ENCODE measurements at regions not wholly inside any gene's neighbourhood (a gene's known extent, or its start where the extent isn't known, plus 50 kb on each side); places are given as distances from the start of the nearest gene placed in this dataset.

DNA sequence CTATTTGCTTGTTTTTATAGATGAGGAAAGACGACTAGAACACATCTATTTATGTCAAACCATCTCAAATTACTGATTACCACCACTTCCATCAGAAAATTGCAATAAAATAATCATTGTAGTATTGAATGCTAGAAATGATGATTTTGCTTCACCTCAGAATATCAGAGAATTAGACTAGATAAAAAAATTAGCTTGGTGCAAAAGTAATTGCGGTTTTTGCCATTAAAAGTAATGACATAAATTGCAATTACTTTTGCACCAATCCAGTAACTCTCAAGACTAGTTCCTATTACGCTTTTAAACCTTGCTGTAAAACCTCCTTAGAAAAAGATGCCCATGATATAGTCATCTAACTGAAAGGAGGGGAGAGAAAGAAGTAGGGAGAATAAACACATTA is 556.7 kb upstream of the GRIN3A start:
- no peaks in the 10 kb centered on the region for H3K27me3 Mint-ChIP-seq (ENCODE audit: low read depth)
- no peak overlapping the region for H3K4me3 Mint-ChIP-seq (ENCODE audit: unreplicated experiment)
- H3K36me3 Mint-ChIP-seq (ENCODE audit: low read depth): no peaks in the 10 kb centered on the region
- H3K4me1 Mint-ChIP-seq (ENCODE audit: low read depth): no peaks in the 10 kb centered on the region
- TF ChIP-seq, protein P1, sequence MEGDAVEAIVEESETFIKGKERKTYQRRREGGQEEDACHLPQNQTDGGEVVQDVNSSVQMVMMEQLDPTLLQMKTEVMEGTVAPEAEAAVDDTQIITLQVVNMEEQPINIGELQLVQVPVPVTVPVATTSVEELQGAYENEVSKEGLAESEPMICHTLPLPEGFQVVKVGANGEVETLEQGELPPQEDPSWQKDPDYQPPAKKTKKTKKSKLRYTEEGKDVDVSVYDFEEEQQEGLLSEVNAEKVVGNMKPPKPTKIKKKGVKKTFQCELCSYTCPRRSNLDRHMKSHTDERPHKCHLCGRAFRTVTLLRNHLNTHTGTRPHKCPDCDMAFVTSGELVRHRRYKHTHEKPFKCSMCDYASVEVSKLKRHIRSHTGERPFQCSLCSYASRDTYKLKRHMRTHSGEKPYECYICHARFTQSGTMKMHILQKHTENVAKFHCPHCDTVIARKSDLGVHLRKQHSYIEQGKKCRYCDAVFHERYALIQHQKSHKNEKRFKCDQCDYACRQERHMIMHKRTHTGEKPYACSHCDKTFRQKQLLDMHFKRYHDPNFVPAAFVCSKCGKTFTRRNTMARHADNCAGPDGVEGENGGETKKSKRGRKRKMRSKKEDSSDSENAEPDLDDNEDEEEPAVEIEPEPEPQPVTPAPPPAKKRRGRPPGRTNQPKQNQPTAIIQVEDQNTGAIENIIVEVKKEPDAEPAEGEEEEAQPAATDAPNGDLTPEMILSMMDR (IDR thresholded peaks at IDR 0.05): no peak
- no peak for DNase-seq (ENCODE audit: low spot score)
- peaks cover 5% of the 10 kb centered on the region for H3K9me3 Mint-ChIP-seq (ENCODE audit: low read depth)
- H3K27ac Mint-ChIP-seq (ENCODE audit: unreplicated experiment): no peak overlapping the region

DNA sequence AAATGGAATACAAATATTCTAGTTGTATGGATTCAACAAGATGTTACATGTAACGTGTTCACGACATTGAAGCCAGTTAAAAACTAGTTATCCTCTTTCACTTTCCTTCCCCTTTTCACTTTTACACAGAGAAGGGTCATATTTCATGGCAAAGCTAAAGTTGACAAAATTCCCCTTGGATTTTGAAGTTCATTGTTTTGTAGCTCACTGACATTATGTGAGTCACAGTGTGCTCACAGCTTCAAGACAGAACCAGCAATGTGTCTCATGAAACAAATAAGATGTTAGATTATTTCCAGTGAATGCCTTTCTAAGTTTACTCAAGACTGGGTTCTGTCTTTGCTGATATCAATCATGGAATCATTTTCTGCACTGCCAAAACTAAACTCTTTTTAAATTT is 535.5 kb upstream of the GRIN3A start:
- TF ChIP-seq, protein P1 (IDR thresholded peaks at IDR 0.05): no peak
- H3K27me3 Mint-ChIP-seq (ENCODE audit: low read depth): no peaks in the 10 kb centered on the region
- no peak for DNase-seq (ENCODE audit: low spot score)
- no peak overlapping the region for H3K4me3 Mint-ChIP-seq (ENCODE audit: unreplicated experiment)
- no peaks in the 10 kb centered on the region for H3K36me3 Mint-ChIP-seq (ENCODE audit: low read depth)
- no peak overlapping the region for H3K27ac Mint-ChIP-seq (ENCODE audit: unreplicated experiment)
- H3K4me1 Mint-ChIP-seq (ENCODE audit: low read depth): no peaks in the 10 kb centered on the region
- H3K9me3 Mint-ChIP-seq (ENCODE audit: low read depth): peaks cover 21% of the 10 kb centered on the region

- no peaks in the 10 kb centered on the region for H3K36me3 Mint-ChIP-seq (ENCODE audit: low read depth)
- H3K9me3 Mint-ChIP-seq (ENCODE audit: low read depth): peaks cover 2% of the 10 kb centered on the region
- TF ChIP-seq, protein P1 (IDR thresholded peaks at IDR 0.05): no peak
- H3K4me3 Mint-ChIP-seq (ENCODE audit: unreplicated experiment): no peak overlapping the region
- no peak overlapping the region for H3K27ac Mint-ChIP-seq (ENCODE audit: unreplicated experiment)
- DNase-seq (ENCODE audit: low spot score): no peak
- no peaks in the 10 kb centered on the region for H3K27me3 Mint-ChIP-seq (ENCODE audit: low read depth)
- no peaks in the 10 kb centered on the region for H3K4me1 Mint-ChIP-seq (ENCODE audit: low read depth)
Measured at GRCh38 chr9:102253099-102253498, 514.7 kb upstream of the GRIN3A start.

GRCh38 chr9:102244916-102245315 is 506.5 kb upstream of the GRIN3A start:
- Mint-ChIP-seq H3K27me3 (ENCODE audit: low read depth) (peaks cover 7% of the 10 kb centered on the region), H3K36me3 (ENCODE audit: low read depth) (no peaks in the 10 kb centered on the region), H3K4me1 (ENCODE audit: low read depth) (no peaks in the 10 kb centered on the region), H3K9me3 (ENCODE audit: low read depth) (no peaks in the 10 kb centered on the region), H3K4me3 (ENCODE audit: unreplicated experiment) (no peak overlapping the region), H3K27ac (ENCODE audit: unreplicated experiment) (no peak overlapping the region)
- DNase-seq (ENCODE audit: low spot score): no peak
- TF ChIP-seq, protein P1 (IDR thresholded peaks at IDR 0.05): no peak

- no peaks in the 10 kb centered on the region for H3K9me3 Mint-ChIP-seq (ENCODE audit: low read depth)
- no peak overlapping the region for H3K27ac Mint-ChIP-seq (ENCODE audit: unreplicated experiment)
Measured at GRCh38 chr9:102237520-102237919, 499.1 kb upstream of the GRIN3A start.

More at GRCh38 chr9:102237520-102237919, 499.1 kb upstream of the GRIN3A start:
- no peaks in the 10 kb centered on the region for H3K4me1 Mint-ChIP-seq (ENCODE audit: low read depth)
- H3K36me3 Mint-ChIP-seq (ENCODE audit: low read depth): no peaks in the 10 kb centered on the region
- DNase-seq (ENCODE audit: low spot score): no peak
- H3K4me3 Mint-ChIP-seq (ENCODE audit: unreplicated experiment): no peak overlapping the region
- peaks cover 2% of the 10 kb centered on the region for H3K27me3 Mint-ChIP-seq (ENCODE audit: low read depth)
- TF ChIP-seq, protein P1 (IDR thresholded peaks at IDR 0.05): no peak

All from chondrocyte (in vitro differentiated cells).